Keratinocyte (primary cell): ENCODE measurements at regions not wholly inside any gene's neighbourhood (a gene's known extent, or its start where the extent isn't known, plus 50 kb on each side); places are given as distances from the start of the nearest gene placed in this dataset.
"Not testable (repeated sequence)": the region's sequence is repeated elsewhere in the genome, so short reads cannot be mapped to it uniquely, and the experiment has no call there.

Experiments used
- DNase-seq: peaks from one replicate; pipeline ENCODE4 v3.0.0-alpha.2; 2011; ENCODE audit warnings: low read depth, missing footprints, low spot score
- FAIRE-seq: peaks from 2 replicates; lab custom pipeline; 2011; peaks lifted over from hg19 to GRCh38; lab: Jason Lieb, UNC
- H2AFZ ChIP-seq: 2 replicates; pipeline ENCODE4 v1.6.0; 2012; ENCODE audit warnings: low read length, control low read depth, inconsistent platforms; ENCODE audit not compliant: control insufficient read depth
- H3K27ac ChIP-seq: 2 replicates; pipeline ENCODE4 v1.5.1; 2011; ENCODE audit warnings: low read length; ENCODE audit not compliant: control insufficient read depth, insufficient read depth
- H3K27me3 ChIP-seq: 3 replicates; pipeline ENCODE4 v1.6.0; 2011; ENCODE audit warnings: low read length; ENCODE audit not compliant: control insufficient read depth, insufficient read depth; ENCODE audit errors: extremely low read depth
- H3K36me3 ChIP-seq, 2 experiments: 2 replicates in 1 of 2; 3 replicates in 1 of 2; pipeline ENCODE4 v1.5.1; 2011; ENCODE audit warnings: low read length in 2 of 2, mild to moderate bottlenecking in 1 of 2; ENCODE audit not compliant: control insufficient read depth in 2 of 2, insufficient read depth in 2 of 2; ENCODE audit errors: extremely low read depth in 1 of 2
- H3K4me1 ChIP-seq: 3 replicates; pipeline ENCODE4 v1.5.1; 2011; ENCODE audit warnings: low read length; ENCODE audit not compliant: control insufficient read depth, insufficient read depth; ENCODE audit errors: extremely low read depth
- H3K4me2 ChIP-seq: 3 replicates; pipeline ENCODE4 v1.6.0; 2011; ENCODE audit warnings: low read depth, low read length; ENCODE audit not compliant: control insufficient read depth, insufficient read depth; ENCODE audit errors: extremely low read depth
- H3K4me3 ChIP-seq, 3 experiments: fragments of 200-600 bp in 1 of 3; sonication (generic) in 1 of 3; 2 replicates in 2 of 3; 3 replicates in 1 of 3; pipeline ENCODE4 v1.5.1; 2011 to 2016; ENCODE audit warnings: low read length in 3 of 3, mild to moderate bottlenecking in 3 of 3, control low read depth in 2 of 3, inconsistent platforms in 1 of 3, low read depth in 1 of 3, mixed read lengths in 1 of 3, mixed run types in 1 of 3, moderate library complexity in 1 of 3; ENCODE audit not compliant: control insufficient read depth in 2 of 3, insufficient read depth in 2 of 3; ENCODE audit errors: extremely low read depth in 1 of 3
- H3K79me2 ChIP-seq: 2 replicates; pipeline ENCODE4 v1.6.0; 2012; ENCODE audit warnings: low read length; ENCODE audit not compliant: control insufficient read depth, insufficient read depth
- H3K9ac ChIP-seq: 3 replicates; pipeline ENCODE4 v1.6.0; 2011; ENCODE audit warnings: low read length; ENCODE audit not compliant: control insufficient read depth, insufficient read depth; ENCODE audit errors: extremely low read depth
- H3K9me1 ChIP-seq: 3 replicates; pipeline ENCODE4 v1.6.0; 2011; ENCODE audit warnings: low read length; ENCODE audit not compliant: control insufficient read depth, insufficient read depth; ENCODE audit errors: extremely low read depth
- H3K9me3 ChIP-seq: 2 replicates; pipeline ENCODE4 v1.5.1; 2012; ENCODE audit warnings: low read depth, low read length; ENCODE audit not compliant: control insufficient read depth
- H4K20me1 ChIP-seq: 3 replicates; pipeline ENCODE4 v1.6.0; 2011; ENCODE audit warnings: low read length; ENCODE audit not compliant: control insufficient read depth, insufficient read depth; ENCODE audit errors: extremely low read depth
- EZH2 ChIP-seq: IDR thresholded peaks from one replicate; pipeline ENCODE4 v1.6.1; 2012; ENCODE audit warnings: inconsistent platforms, mild to moderate bottlenecking, low read length, moderate library complexity
- dilution Hi-C: fragments of 300-500 bp; cut with MboI; formaldehyde crosslinking; loops from one replicate; pipeline ENCODE4 v1.7.0; 2020; ENCODE audit warnings: low sequenced_read_pairs; ENCODE audit not compliant: extremely low pct_ligation_motif_present
- TF ChIP-seq, protein P1 (sequence below), 3 experiments: IDR thresholded peaks in 1 of 3; conservative IDR thresholded peaks in 1 of 3; optimal IDR thresholded peaks in 1 of 3; 2 replicates in 2 of 3; 3 replicates in 1 of 3; pipeline versions ENCODE3 to v1.5.1; 2011; ENCODE audit warnings: low read length in 3 of 3, mild to moderate bottlenecking in 3 of 3, moderate library complexity in 2 of 3, control low read depth in 1 of 3, inconsistent platforms in 1 of 3; ENCODE audit not compliant: insufficient read depth in 2 of 3; ENCODE audit errors: extremely low read depth in 1 of 3

DNA sequence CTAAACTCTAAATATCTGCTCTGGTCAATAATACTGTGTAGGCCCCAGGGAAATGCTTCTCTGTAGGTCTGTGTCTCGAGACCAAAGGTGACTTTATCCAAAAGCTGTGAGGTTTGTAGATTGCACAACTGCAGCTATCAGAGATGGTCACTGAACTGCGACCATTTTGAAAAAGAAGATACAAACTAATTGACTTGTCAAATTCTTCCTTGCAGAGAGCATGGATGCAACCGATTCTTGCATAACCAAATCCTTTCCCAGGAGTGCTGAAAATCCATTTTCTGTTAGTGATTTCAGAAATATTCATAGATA is 155.8 kb downstream of the SH3BP4 start:
- FAIRE-seq (no peak), DNase-seq (no peak)
- H3K9me3 ChIP-seq: no peaks in the 10 kb centered on the region
- H4K20me1 ChIP-seq: no peaks in the 10 kb centered on the region
- H3K27me3 ChIP-seq: no peaks in the 10 kb centered on the region
- no peaks in the 10 kb centered on the region for H3K9me1 ChIP-seq
- H3K36me3 ChIP-seq: no peaks in the 10 kb centered on the region
- H3K4me2 ChIP-seq: no peak overlapping the region
- H3K4me1 ChIP-seq: no peaks in the 10 kb centered on the region
- H3K79me2 ChIP-seq: no peaks in the 10 kb centered on the region
- H3K9ac ChIP-seq: no peak overlapping the region
- no peak overlapping the region for H3K4me3 ChIP-seq
- TF ChIP-seq, protein P1, sequence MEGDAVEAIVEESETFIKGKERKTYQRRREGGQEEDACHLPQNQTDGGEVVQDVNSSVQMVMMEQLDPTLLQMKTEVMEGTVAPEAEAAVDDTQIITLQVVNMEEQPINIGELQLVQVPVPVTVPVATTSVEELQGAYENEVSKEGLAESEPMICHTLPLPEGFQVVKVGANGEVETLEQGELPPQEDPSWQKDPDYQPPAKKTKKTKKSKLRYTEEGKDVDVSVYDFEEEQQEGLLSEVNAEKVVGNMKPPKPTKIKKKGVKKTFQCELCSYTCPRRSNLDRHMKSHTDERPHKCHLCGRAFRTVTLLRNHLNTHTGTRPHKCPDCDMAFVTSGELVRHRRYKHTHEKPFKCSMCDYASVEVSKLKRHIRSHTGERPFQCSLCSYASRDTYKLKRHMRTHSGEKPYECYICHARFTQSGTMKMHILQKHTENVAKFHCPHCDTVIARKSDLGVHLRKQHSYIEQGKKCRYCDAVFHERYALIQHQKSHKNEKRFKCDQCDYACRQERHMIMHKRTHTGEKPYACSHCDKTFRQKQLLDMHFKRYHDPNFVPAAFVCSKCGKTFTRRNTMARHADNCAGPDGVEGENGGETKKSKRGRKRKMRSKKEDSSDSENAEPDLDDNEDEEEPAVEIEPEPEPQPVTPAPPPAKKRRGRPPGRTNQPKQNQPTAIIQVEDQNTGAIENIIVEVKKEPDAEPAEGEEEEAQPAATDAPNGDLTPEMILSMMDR (optimal IDR thresholded peaks at IDR 0.05 in 1 of 3, IDR thresholded peaks at IDR 0.05 in 1 of 3, conservative IDR thresholded peaks at IDR 0.05 in 1 of 3; ENCODE audit: extremely low read depth in 1 of 3, insufficient read depth in 2 of 3, low read length in 3 of 3): no peak
- TF ChIP-seq EZH2: no peak
- no peak overlapping the region for H3K27ac ChIP-seq
- no peak overlapping the region for H2AFZ ChIP-seq
- dilution Hi-C loops: loop anchor here (25.0 kb wide), 1 partner anchor 545 kb away; no protein-coding TSS in a partner anchor

DNA sequence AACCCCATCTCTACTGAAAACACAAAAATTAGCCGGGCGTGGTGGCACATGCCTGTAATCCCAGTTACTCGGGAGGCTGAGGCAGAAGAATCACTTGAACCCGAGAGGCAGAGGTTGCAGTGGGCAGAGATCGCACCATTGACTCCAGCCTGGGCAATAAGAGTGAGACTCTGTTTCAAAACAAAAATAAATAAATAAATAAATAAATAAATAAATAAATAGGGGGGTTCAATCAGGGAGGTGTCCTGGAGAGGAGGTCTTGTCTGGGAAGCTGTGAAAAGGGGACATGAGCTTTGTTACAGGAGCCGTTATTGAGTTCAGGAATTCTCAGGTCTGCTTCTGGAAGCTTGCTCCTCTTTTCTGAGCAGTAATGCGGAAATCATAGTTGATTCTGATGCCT is 157.7 kb downstream of the SH3BP4 start:
- not testable (repeated sequence) for H3K27ac ChIP-seq, H3K4me3 ChIP-seq, H3K9me1 ChIP-seq, H3K27me3 ChIP-seq, H2AFZ ChIP-seq, H3K36me3 ChIP-seq, H3K4me1 ChIP-seq, H3K9me3 ChIP-seq, H3K4me2 ChIP-seq, FAIRE-seq, H4K20me1 ChIP-seq, H3K79me2 ChIP-seq, DNase-seq, H3K9ac ChIP-seq
- dilution Hi-C loops: loop anchor here (25.0 kb wide), 1 partner anchor 547 kb away; no protein-coding TSS in a partner anchor

DNA sequence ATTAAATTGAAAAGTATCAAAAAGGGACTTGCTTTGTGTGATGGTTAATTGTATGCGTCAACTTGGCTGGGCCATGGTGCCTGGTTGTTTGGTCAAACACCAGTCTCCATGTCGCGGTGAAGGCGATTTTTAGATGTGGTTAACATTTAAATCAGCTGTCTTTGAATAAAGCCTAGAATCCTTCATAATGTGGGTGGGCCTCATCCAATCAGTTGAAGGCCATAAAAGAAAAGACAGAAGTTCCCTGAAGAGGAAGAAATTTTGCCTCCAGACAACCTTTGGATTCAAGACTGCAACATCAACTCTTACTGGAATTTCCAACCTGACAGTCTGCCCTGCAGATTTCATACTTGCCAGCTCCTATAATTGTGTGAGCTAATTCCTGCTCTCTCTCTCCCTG is 160.5 kb downstream of the SH3BP4 start:
- H3K79me2 ChIP-seq: no peaks in the 10 kb centered on the region
- no peaks in the 10 kb centered on the region for H3K9me1 ChIP-seq
- H3K4me2 ChIP-seq: no peak overlapping the region
- DNase-seq (no peak), FAIRE-seq (no peak)
- dilution Hi-C loops: loop anchor here (25.0 kb wide), 1 partner anchor 550 kb away; no protein-coding TSS in a partner anchor
- no peaks in the 10 kb centered on the region for H3K4me1 ChIP-seq
- TF ChIP-seq, protein P1 (optimal IDR thresholded peaks at IDR 0.05 in 1 of 3, IDR thresholded peaks at IDR 0.05 in 1 of 3, conservative IDR thresholded peaks at IDR 0.05 in 1 of 3; ENCODE audit: extremely low read depth in 1 of 3, insufficient read depth in 2 of 3, low read length in 3 of 3): no peak
- TF ChIP-seq EZH2: no peak
- no peak overlapping the region for H2AFZ ChIP-seq
- H3K36me3 ChIP-seq: no peaks in the 10 kb centered on the region
- no peaks in the 10 kb centered on the region for H3K9me3 ChIP-seq
- H3K4me3 ChIP-seq: no peak overlapping the region
- no peaks in the 10 kb centered on the region for H3K27me3 ChIP-seq
- H4K20me1 ChIP-seq: no peaks in the 10 kb centered on the region
- no peak overlapping the region for H3K9ac ChIP-seq
- no peak overlapping the region for H3K27ac ChIP-seq
